Stimulated activated CD4-positive, alpha-beta T cell treated with anti-CD3 and anti-CD28 coated beads, TNF-alpha, amount 100 ng/mL, for 24 hours (primary cell): ENCODE measurements at regions not wholly inside any gene's neighbourhood (a gene's known extent, or its start where the extent isn't known, plus 50 kb on each side); places are given as distances from the start of the nearest gene placed in this dataset.
"Not testable (repeated sequence)": the region's sequence is repeated elsewhere in the genome, so short reads cannot be mapped to it uniquely, and the experiment has no call there.

ENCODE experiments used
- DNase-seq, 3 experiments: peaks; one replicate each; pipeline ENCODE4 v3.0.0-alpha.2; 2020; ENCODE audit warnings: low read depth in 3 of 3

- no peak for DNase-seq
These were observed 164.3 kb downstream of the RFPL4B start for GRCh38 chr6:112511441-112511840.

DNA sequence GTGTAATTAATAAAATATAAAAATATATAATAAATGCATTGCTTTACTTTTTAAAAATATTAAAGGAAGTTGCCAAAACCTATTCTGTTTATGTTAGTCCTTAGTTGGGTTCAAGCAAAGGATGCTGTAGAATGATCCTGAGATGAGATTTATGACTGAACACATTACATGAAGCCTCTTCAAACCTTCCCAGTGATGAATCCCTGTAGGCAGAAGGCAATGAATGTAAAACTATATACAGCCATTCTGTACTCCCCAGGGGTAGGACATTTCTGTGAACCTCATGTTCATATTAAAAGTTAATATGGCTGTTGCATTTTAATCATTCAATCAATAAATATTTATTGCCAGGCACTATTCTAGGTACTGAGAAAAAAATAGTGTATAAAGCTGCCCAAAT lies 166.0 kb downstream of the RFPL4B start:
- DNase-seq = no peak

DNA sequence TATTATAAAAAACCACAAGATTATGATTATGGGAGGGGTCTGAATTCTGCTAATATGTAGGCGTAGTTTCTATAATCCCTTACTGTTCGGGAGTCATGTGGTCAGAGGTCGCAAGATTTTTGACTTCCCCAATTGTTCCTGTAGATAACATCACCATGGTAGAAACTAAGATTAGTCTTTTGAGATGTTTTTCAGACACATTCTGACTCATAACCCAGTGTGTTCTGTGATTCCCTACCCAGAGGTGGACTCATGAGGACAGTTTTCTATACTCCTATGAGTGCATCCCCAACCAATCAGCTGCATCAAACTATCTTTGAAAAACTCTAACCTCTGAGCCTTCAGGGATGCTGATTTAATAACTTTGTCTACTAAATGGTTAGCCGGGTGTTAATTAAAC lies 175.5 kb downstream of the RFPL4B start:
- no peak for DNase-seq

- no peak for DNase-seq
These were observed 176.9 kb downstream of the RFPL4B start for GRCh38 chr6:112524071-112524470.

DNA sequence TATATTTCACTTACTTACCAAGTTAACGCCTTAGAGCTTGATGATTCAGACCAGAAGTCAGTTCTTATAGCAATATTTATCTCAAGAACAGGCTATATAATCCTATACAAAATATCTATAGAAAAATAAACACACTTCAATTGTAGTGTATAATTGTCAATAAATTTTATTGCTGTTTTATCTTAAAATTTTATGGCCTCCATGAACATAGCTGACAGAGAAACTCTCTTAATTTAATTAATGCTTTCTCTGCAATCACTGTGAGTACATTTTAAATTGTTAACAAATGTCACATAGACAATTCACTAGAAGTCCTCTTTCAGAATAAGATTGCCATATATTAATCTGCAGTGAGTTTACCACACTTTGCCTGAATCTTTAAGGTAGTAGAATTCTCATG lies 178.6 kb downstream of the RFPL4B start:
- no peak for DNase-seq

DNA sequence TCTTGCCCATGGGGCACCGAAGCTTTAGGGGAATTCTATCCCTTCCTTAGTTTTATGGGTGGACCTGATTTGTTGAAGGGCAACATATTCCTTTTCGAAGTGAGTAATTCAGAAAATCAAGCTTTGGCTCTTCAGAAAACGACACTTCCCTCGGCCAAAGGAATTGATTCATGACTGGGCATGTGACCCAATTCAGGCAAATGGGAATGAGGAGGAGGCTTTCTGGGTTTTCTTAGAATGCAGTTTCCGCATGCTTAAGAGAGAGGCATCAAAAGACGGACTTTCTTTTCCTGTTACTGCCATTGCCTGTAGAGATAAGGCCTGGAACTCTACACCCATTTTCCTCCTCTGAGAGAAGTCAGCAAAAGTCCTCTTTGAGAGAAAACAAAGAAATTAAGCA lies 179.5 kb downstream of the RFPL4B start:
- DNase-seq = no peak

GRCh38 chr6:112528306-112528705 lies 181.2 kb downstream of the RFPL4B start:
- DNase-seq = not testable (repeated sequence)

DNA sequence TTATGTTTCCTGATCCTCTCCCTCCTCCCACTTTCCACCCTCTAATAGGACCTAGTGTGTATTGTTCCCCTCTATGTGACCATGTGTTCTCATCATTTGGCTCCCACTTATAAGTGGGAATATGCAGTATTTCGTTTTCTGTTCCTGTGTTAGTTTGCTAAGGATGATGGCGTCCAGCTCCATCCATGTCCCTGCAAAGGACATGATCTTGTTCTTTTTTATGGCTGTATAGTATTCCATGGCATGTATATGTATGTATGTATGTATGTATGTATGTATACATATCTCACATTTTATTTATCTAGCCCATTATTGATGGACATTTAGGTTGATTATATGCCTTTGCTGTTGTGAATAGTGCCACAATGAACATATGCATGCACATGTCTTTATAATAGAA lies 188.7 kb downstream of the RFPL4B start:
- no peak for DNase-seq

GRCh38 chr6:112539355-112539754 lies 192.2 kb downstream of the RFPL4B start:
- DNase-seq = no peak

DNA sequence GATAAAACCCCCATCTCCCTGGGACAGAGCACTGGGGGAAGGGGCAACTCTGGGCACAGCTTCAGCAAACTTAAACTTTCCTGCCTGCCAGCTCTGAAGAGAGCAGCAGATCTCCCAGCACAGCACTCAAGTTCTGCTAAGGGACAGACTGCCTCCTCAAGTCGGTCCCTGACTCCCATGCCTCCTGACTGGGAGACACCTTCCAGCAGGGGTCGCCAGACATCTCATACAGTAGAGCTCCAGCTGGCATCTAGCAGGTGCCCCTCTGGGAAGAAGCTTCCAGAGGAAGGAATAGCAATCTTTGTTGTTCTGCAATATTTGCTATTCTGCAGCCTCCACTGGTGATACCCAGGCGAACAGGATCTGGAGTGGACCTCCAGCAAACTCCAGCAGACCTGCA lies 194.7 kb downstream of the RFPL4B start:
- not testable (repeated sequence) for DNase-seq

GRCh38 chr6:112547321-112548085 lies 200.4 kb downstream of the RFPL4B start:
- DNase-seq = not testable (repeated sequence)

GRCh38 chr6:112549749-112550148 lies 202.6 kb downstream of the RFPL4B start:
- no peak for DNase-seq

GRCh38 chr6:112557435-112557834 lies 210.3 kb downstream of the RFPL4B start:
- DNase-seq = no peak

DNA sequence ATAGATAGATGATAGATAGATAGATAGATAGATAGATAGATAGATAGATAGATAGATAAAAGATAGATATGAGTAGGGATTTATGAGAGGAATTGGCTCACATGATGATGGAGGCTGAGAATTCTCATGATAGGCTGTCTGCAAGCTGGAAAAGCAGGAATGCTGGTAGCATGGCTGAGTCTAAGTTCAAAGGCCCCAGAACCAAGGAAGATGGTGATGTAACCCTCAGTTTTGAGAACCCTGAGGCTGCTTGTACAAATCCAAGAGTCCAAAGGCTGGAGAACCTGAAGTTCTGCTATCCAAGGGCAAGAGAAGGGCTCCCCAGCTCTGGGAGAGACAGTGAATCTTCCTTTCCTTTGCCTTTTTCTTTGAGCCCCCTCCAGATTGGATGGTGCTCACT lies 210.8 kb downstream of the RFPL4B start:
- DNase-seq = no peak

DNA sequence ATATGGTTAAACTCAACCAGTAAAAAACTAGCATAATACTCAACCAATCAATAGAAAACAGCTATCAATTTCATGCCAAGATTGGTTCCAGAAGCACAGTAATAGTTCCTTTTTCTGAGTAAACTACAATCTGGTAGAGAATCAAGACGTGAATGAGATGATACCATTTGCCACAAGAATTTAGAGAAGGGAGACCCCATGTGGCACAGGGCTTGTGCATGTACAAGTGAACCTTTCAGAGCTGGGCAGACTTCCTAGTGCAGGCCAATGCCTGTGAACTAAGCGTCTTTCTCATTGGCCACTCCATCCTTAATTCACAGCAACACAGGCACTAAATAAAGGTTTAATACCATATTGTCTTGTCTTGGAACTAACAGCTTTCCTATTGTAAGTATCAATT lies 213.5 kb downstream of the RFPL4B start:
- no peak for DNase-seq

DNA sequence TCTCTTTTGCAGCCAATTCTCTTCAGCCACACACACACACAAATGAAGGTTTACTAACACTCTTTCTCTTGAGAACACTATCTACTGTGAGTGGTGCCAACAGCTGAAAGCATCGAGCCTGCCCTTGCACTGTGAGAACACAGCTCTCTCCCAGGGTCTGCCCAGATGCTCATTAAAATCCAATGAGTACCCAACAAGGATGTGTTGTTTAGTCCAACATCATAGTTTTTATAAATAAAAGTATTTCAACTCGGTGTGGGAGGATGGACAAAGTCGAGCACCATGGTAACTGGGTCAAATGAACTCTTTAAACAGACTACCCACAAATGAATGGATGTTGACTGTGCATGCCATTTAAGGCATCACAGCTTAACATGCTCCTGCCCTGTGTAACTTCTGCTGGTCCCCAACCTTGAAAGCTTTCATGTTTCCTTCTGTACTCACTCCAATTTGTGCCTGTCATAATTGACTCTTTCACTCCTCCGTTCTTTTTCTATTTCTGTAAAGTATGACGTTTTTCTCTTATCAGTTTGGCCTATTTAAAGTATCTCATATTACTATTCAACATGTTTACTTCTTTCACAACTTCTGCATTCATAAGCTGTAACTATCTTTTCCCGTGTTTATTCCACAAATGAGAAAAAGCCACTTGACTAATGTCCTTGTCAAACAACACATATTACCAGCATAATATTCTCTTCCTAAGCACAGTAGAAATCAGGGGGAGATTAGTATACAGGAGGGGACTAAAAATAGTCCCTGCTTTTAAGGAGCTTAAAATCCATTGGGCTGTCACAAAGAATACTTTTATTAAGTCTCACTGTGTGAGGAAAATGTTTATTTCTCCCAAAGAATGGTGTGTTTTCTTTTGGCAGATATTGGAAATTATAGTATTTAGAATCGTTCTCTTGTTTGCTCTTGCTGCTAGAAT lies 215.4 kb downstream of the RFPL4B start:
- DNase-seq = no peak

DNA sequence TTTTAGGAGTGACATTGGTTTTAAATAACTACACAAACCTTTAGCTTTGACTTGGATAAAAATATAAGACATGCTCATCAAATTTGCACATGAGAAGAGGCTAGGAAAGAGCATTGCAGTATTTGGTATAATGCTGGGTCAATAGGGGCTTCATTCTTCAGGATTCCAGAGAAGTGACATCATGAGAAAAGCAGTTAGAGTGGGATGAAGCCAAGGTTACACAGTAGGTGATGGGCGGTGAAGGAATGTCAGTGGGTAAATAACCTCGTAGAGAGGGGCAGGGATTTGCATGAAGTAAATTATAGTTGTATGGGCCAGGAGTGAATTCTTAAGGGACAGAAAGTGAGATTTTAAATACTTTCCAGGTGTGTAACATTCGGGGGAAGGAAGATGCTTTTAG lies 216.2 kb downstream of the RFPL4B start:
- no peak for DNase-seq

DNA sequence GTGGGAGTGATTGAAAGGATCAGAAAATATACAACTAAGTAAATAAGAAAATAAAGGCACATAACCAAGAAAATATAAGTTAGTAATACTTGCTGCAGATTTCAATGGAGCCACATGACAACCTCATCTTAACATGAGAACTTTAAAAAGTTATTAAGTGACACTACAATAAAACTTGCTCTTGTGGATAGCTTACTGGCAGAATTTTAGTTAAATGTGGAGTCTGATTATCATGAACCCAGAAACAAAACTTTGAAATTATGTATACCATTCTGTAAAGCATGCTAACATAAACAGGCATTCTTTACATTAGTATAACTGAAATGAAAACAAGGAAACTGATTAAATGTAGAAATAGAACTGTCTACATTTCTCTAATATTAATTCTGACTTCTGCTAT lies 220.9 kb downstream of the RFPL4B start:
- no peak for DNase-seq

DNA sequence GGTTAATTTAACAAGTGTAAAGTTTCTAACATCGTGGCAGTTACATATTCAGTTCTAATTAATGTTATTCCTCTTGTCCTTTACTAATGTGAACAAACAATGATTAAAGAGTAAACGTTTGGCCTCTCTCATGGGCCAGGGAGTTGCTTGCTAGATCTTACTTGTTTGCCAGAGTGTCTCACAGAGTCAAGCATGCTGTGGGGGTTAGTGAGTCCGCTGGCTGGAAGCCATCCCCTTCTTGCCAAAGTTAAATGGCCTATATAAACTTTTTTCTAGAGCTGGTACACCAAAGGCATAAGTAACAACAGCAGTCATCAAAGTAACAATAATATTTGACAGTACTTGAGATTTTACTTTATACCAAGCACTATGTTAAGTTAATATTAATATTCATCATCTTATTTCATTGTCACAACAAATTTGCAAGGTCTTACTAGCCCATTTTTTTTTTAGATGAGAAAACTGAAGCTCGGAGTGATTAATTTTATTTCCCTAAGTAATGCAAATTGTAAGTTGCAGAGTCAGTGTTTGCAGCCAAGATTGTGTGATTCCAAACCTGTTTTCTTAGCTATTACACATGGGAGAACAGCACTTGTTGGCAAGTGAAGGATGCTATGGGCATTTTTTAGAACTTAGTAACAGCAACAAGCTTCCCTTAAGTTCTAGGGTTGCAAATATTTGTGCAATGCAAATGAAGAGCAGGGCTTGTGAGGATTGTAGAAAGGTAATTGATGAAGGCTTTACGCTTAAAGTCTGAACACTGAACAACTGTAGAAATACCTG lies 224.5 kb downstream of the RFPL4B start:
- no peak for DNase-seq

DNA sequence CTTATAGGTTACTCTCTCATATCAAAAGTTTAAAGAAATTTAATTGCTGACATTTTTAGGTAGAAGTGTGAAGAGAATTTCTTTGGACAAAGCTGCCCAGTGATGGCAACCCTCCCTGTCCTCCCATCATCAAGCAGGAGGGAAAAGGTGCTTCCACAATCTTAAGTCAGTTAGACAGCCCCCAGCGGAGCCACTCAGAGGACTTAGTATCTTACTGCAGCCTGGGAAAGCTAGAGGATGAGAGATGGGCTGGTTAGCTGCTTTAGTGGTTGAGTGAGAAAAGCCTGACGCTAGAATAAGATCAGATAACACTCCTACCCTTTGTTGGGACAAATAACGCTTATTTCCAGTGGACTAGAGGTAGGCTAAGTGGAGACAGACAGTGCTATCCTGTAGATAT lies 227.1 kb downstream of the RFPL4B start:
- no peak for DNase-seq

DNA sequence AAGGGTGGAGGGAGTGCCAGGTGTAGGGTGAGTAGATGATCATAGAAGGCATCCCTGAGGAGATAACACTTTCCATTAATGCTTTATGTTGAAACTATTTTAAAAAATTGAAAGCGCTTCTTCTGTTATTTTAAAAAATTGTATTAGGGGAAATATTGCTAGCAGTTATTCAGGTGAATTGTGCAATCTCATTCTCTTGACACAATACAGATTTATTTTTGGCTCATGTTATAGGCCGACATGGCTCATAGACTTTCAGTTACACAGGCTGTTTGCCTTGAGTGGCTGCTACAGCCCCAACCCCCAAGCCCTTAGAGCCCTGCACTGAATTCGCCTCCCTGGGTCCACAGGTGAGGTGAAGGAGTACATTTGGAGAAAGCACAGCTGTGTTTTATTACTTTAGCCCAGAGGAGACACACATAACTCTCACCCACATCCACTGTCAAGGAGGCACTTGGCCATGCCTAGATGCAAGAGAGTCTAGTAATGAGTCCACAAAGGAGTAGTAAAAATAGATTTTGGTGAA lies 228.2 kb downstream of the RFPL4B start:
- no peak for DNase-seq

DNA sequence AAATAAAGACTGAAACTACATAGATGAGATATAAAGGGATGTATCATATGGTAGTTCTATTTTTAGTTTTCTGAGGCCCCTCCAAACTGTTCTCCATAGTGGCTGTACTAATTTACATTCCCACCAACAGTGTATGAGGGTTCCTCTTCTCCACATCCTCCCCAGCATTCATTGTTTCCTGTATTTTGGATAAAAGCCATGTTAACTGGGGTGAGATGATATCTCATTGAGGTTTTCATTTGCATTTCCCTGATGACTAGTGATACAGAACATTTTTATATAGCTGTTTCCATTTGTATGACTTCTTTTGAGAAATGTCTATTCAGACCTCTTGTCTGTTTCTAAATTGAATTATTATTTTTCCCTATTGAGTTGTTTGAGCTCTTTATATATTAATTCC lies 229.3 kb downstream of the RFPL4B start:
- DNase-seq = no peak
